A549 (cell line): ENCODE measurements at regions not wholly inside any gene's neighbourhood (a gene's known extent, or its start where the extent isn't known, plus 50 kb on each side); places are given as distances from the start of the nearest gene placed in this dataset.

Source experiments
- ATAC-seq, 2 experiments: fragments of 200-7000 bp in 1 of 2; fragments of >200 bp in 1 of 2; cut with Nextera tagmentation in 1 of 2; cut with Tn5 transposase in 1 of 2; 3 replicates each; pipeline versions ENCODE4 v1.8.0 to v1.9.1; 2018 to 2020; ENCODE audit warnings: mild to moderate bottlenecking in 1 of 2, moderate library complexity in 1 of 2
- CTCF ChIA-PET: fragments of 300-600 bp; sonication (Branson Sonifier 250); formaldehyde crosslinking; extraction: SDS; loops from one replicate; lab custom pipeline; 2021; ENCODE audit warnings: antibody characterized with exemption, inconsistent platforms; lab: Yijun Ruan, JAX
- POLR2A ChIA-PET: fragments of 350-600 bp; formaldehyde crosslinking; extraction: SDS; loops from one replicate; lab custom pipeline; 2021; ENCODE audit warnings: antibody characterized with exemption, inconsistent platforms; lab: Yijun Ruan, JAX
- DNase-seq, 2 experiments: peaks; one replicate each; pipeline versions ENCODE4 v3.0.0 to v3.0.0-alpha.2; 2011 to 2016; ENCODE audit warnings: low read depth in 1 of 2, low spot score in 1 of 2
- FAIRE-seq: peaks from 2 replicates; lab custom pipeline; 2011; peaks lifted over from hg19 to GRCh38; lab: Jason Lieb, UNC
- H3K27ac ChIP-seq, 2 experiments: fragments of >200 bp; sonication (Bioruptor Twin); formaldehyde crosslinking; 3 replicates each; pipeline ENCODE4 v1.5.1; 2016 to 2017
- H3K4me1 ChIP-seq: fragments of >200 bp; sonication (Bioruptor Twin); formaldehyde crosslinking; 3 replicates; pipeline ENCODE4 v1.6.1; 2016
- H3K4me2 ChIP-seq: fragments of >200 bp; sonication (Bioruptor Twin); formaldehyde crosslinking; 3 replicates; pipeline ENCODE4 v1.6.1; 2016
- H3K4me3 ChIP-seq: fragments of >200 bp; sonication (Bioruptor Twin); formaldehyde crosslinking; 3 replicates; pipeline ENCODE4 v1.5.1; 2016
- H3K9me3 ChIP-seq: fragments of >200 bp; sonication (Bioruptor Twin); formaldehyde crosslinking; 3 replicates; pipeline ENCODE4 v1.6.1; 2016
- CBX2 ChIP-seq: fragments of 200-600 bp; sonication (generic); IDR thresholded peaks from 2 replicates; pipeline ENCODE4 v1.6.1; 2016; ENCODE audit warnings: low read depth, mild to moderate bottlenecking, borderline replicate concordance
- CBX8 ChIP-seq: fragments of 200-600 bp; sonication (generic); IDR thresholded peaks from 2 replicates; pipeline ENCODE4 v1.6.1; 2016
- EHMT2 ChIP-seq: fragments of 200-600 bp; sonication (generic); IDR thresholded peaks from 2 replicates; pipeline ENCODE4 v1.6.1; 2016; ENCODE audit warnings: antibody characterized with exemption, low read depth, mild to moderate bottlenecking, moderate library complexity
- EP300 ChIP-seq, 2 experiments: fragments of >200 bp; sonication (Bioruptor Twin); formaldehyde crosslinking; IDR thresholded peaks; 2 replicates in 1 of 2; 3 replicates in 1 of 2; pipeline ENCODE4 v1.6.1; 2016 to 2017
- ESRRA ChIP-seq: fragments of 150-350 bp; IDR thresholded peaks from 2 replicates; pipeline ENCODE4 v1.6.1; 2014; ENCODE audit warnings: mild to moderate bottlenecking, low read length, borderline replicate concordance
- FOSB ChIP-seq: fragments of 250-450 bp; sonication (Bioruptor Pico); IDR thresholded peaks from 2 replicates; pipeline ENCODE4 v1.5.0; 2020; ENCODE audit warnings: mild to moderate bottlenecking, moderate library complexity
- FOXS1 ChIP-seq: fragments of 250-450 bp; sonication (Bioruptor Pico); IDR thresholded peaks from 2 replicates; pipeline ENCODE4 v1.5.0; 2020; ENCODE audit warnings: mild to moderate bottlenecking, moderate library complexity
- HDAC2 ChIP-seq: fragments of 200-600 bp; sonication (generic); IDR thresholded peaks from 2 replicates; pipeline ENCODE4 v1.6.1; 2016
- HOXA7 ChIP-seq: fragments of 250-450 bp; sonication (Bioruptor Pico); IDR thresholded peaks from 2 replicates; pipeline ENCODE4 v1.5.0; 2020; ENCODE audit warnings: mild to moderate bottlenecking, moderate library complexity
- HOXB13 ChIP-seq: fragments of 250-450 bp; sonication (Bioruptor Pico); IDR thresholded peaks from 2 replicates; pipeline ENCODE4 v1.5.0; 2020; ENCODE audit warnings: low read depth, mild to moderate bottlenecking, moderate library complexity
- JUN ChIP-seq, 2 experiments: fragments of >200 bp; sonication (Bioruptor Twin); formaldehyde crosslinking; IDR thresholded peaks; 2 replicates in 1 of 2; 3 replicates in 1 of 2; pipeline ENCODE4 v1.6.1; 2016 to 2017
- JUNB ChIP-seq: fragments of >200 bp; sonication (Bioruptor Twin); formaldehyde crosslinking; IDR thresholded peaks from 2 replicates; pipeline ENCODE4 v1.6.1; 2016
- KDM5A ChIP-seq: fragments of 200-600 bp; sonication (generic); IDR thresholded peaks from 2 replicates; pipeline ENCODE4 v1.6.1; 2016; ENCODE audit warnings: antibody characterized with exemption, mild to moderate bottlenecking
- NFE2L2 ChIP-seq: fragments of 150-350 bp; conservative IDR thresholded peaks from 2 replicates; pipeline ENCODE4 v1.6.1; 2014; ENCODE audit warnings: low read length
- POLR2A ChIP-seq: IDR thresholded peaks from 2 replicates; pipeline ENCODE4 v1.6.1; 2012; ENCODE audit warnings: mild to moderate bottlenecking, low read length
- RCOR1 ChIP-seq: fragments of 150-350 bp; IDR thresholded peaks from 2 replicates; pipeline ENCODE4 v1.6.1; 2014; ENCODE audit warnings: antibody characterized with exemption, low read length, low read depth
- RFX5 ChIP-seq: fragments of 450-650 bp; IDR thresholded peaks from 2 replicates; pipeline ENCODE4 v1.7.1; 2014; ENCODE audit warnings: antibody characterized with exemption, mild to moderate bottlenecking, moderate library complexity
- TP53 ChIP-seq: fragments of 250-450 bp; sonication (Bioruptor Pico); IDR thresholded peaks from 2 replicates; pipeline ENCODE4 v1.5.0; 2021; ENCODE audit warnings: mild to moderate bottlenecking, moderate library complexity
- ZFP36 ChIP-seq: fragments of 450-650 bp; IDR thresholded peaks from 2 replicates; pipeline ENCODE4 v1.6.1; 2014; ENCODE audit warnings: borderline replicate concordance; ENCODE audit not compliant: partially characterized antibody
- ZNF302 ChIP-seq: fragments of 250-450 bp; sonication (Bioruptor Pico); IDR thresholded peaks from 2 replicates; pipeline ENCODE4 v1.9.0; 2021; ENCODE audit warnings: inconsistent platforms, mild to moderate bottlenecking, moderate library complexity
- WGBS: methylation state at CpG from one replicate; pipeline ENCODE4 v1.1.6; 2017; ENCODE audit errors: missing lambda C conversion rate; 5-methylcytosine and 5-hydroxymethylcytosine counted together
- TF ChIP-seq, protein P1 (sequence below): fragments of 250-450 bp; sonication (Bioruptor Pico); IDR thresholded peaks from 2 replicates; pipeline ENCODE4 v1.5.0; 2020; ENCODE audit warnings: low read depth, mild to moderate bottlenecking, moderate library complexity
- TF ChIP-seq, protein P2 (sequence below): IDR thresholded peaks from 2 replicates; pipeline ENCODE4 v1.6.1; 2012; ENCODE audit warnings: low read depth, borderline replicate concordance
- TF ChIP-seq, protein P3 (sequence below): fragments of 450-650 bp; IDR thresholded peaks from 2 replicates; pipeline ENCODE4 v1.6.1; 2014; ENCODE audit warnings: antibody characterized with exemption
- TF ChIP-seq, protein P4 (sequence below): fragments of 250-450 bp; sonication (Bioruptor Pico); IDR thresholded peaks from 2 replicates; pipeline ENCODE4 v1.5.0; 2021; ENCODE audit warnings: mild to moderate bottlenecking, moderate library complexity, borderline replicate concordance
- TF ChIP-seq, protein P5 (sequence below): fragments of 150-350 bp; IDR thresholded peaks from 2 replicates; pipeline ENCODE4 v1.6.1; 2014; ENCODE audit warnings: low read depth, mild to moderate bottlenecking, low read length

DNA sequence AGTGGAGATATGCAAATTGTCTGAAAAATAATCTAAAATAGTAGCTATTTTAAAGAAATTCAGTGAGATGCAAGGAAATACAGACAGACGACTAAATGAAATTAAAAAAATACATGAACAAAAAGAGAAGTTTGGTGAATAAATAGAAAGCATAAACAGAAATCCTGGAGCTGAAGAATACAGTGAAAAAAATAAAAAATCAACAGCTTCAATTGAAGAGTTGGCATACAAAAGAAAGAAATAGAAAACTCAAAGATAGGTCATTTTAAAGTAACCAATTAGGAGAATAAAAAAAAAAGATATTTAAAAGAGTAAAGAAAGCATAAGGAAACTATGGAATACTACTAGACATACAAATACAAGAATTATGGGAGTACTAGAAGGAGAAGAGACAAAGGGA, 2191.5 kb upstream of the PCDH20 start:
- no peak overlapping the region for H3K4me3 ChIP-seq
- 26% methylated on average over 1 of the region's 1 CpG for WGBS
- POLR2A ChIA-PET = no interaction called here
- CTCF ChIA-PET = interaction anchor here (0.8 kb wide), 1 partner anchor 8 kb away, joined by 3 read pairs; no protein-coding TSS in a partner anchor
- H3K4me1 ChIP-seq = no peaks in the 10 kb centered on the region
- no peak for DNase-seq
- no peak overlapping the region for H3K4me2 ChIP-seq
- no peak for ATAC-seq
- TF ChIP-seq, protein P1, sequence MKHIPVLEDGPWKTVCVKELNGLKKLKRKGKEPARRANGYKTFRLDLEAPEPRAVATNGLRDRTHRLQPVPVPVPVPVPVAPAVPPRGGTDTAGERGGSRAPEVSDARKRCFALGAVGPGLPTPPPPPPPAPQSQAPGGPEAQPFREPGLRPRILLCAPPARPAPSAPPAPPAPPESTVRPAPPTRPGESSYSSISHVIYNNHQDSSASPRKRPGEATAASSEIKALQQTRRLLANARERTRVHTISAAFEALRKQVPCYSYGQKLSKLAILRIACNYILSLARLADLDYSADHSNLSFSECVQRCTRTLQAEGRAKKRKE (CRISPR knock-in tag) = no peak
- no peak for TF ChIP-seq JUNB
- TF ChIP-seq RFX5 = no peak
- no peak for TF ChIP-seq KDM5A
- TF ChIP-seq ZFP36 = no peak
- no peak overlapping the region for H3K27ac ChIP-seq
- no peak for FAIRE-seq
- H3K9me3 ChIP-seq = no peaks in the 10 kb centered on the region; the same call in 2 of the 3 replicates

DNA sequence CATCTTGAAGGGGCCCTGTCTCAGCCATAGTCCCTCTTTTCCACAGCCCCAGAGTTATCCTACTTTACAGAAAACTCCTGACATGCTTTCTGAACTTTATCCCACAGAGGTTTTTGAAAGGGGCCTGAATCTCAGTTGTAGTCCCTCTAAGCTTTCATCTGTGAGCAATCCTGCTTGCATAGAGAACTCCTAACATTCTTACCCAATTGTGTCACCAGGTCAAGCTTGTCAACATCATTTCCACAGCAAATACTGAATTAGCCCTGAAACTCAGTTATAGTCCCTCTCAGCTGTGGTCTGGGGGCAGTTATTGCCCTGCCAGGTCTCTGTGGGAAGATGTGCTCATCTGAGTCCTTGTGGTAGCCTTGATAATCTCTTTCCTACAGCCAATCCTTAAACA, 2190.3 kb upstream of the PCDH20 start:
- no peak for FAIRE-seq
- TF ChIP-seq ESRRA (no peak), EP300 (IDR thresholded peaks at IDR 0.05) (no peak), CBX8 (no peak)

DNA sequence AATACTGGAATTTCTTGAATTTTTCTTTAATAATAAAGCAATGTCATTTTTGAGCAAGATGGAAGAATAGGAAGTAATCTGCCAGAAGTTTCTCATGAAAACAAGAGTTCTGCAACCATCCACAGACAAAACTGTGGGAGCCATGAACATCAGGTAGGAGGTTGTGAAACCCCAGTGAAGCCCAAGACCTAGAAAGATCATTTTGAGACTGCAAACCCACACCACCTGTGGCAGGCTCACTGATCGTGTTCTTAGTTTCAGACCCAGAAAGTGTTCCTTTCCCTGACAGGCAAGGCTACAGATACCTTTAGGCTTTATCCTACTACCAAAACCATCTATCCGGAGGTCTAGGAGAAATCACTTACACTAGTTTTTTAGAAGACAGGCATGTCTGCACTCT, 2189.8 kb upstream of the PCDH20 start:
- DNase-seq = no peak
- Histone ChIP-seq H3K4me1 (no peaks in the 10 kb centered on the region), H3K9me3 (no peaks in the 10 kb centered on the region; the same call in 2 of the 3 replicates), H3K4me2 (no peak overlapping the region), H3K27ac (no peak overlapping the region), H3K4me3 (no peak overlapping the region)
- no peak for FAIRE-seq
- ATAC-seq = no peak
- 62% methylated on average over 2 of the region's 2 CpGs for WGBS
- TF ChIP-seq, protein P2, sequence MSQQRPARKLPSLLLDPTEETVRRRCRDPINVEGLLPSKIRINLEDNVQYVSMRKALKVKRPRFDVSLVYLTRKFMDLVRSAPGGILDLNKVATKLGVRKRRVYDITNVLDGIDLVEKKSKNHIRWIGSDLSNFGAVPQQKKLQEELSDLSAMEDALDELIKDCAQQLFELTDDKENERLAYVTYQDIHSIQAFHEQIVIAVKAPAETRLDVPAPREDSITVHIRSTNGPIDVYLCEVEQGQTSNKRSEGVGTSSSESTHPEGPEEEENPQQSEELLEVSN = no peak
- no peak for TF ChIP-seq RFX5
- no peak for TF ChIP-seq JUN (IDR thresholded peaks at IDR 0.05)
- TF ChIP-seq, protein P3, sequence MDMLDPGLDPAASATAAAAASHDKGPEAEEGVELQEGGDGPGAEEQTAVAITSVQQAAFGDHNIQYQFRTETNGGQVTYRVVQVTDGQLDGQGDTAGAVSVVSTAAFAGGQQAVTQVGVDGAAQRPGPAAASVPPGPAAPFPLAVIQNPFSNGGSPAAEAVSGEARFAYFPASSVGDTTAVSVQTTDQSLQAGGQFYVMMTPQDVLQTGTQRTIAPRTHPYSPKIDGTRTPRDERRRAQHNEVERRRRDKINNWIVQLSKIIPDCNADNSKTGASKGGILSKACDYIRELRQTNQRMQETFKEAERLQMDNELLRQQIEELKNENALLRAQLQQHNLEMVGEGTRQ = no peak
- no peak for TF ChIP-seq JUNB
- TF ChIP-seq HOXA7 (CRISPR knock-in tag) = no peak
- TF ChIP-seq FOSB = no peak
- no peak for TF ChIP-seq POLR2A
- ChIA-PET POLR2A (no interaction called here), CTCF (no interaction called here)

More for the DNA sequence above, 2190.3 kb upstream of the PCDH20 start:
- Histone ChIP-seq H3K4me3 (no peak overlapping the region), H3K4me2 (no peak overlapping the region), H3K27ac (no peak overlapping the region), H3K9me3 (no peaks in the 10 kb centered on the region; the same call in 2 of the 3 replicates), H3K4me1 (no peaks in the 10 kb centered on the region)
- ATAC-seq (no peak), DNase-seq (no peak)
- ChIA-PET CTCF (no interaction called here), POLR2A (no interaction called here)

DNA sequence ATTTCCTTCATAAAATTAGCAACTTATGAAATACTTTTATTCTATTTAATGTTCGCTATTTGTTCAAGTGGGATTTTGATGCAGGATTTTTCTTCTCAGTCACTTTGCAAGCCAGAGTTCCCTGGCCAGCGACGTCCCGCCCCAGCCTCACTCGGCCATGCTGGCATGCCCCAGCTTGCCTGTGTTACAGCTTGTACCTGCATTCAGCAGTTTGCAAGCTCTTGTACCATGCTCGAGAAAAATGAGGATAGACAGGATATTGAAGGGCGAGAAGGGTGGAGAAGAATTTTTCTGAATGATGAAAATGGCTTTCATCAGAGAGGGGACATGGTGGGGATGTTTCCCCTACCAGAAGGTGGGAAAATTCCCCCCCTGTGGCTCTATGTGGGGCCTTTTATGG, 2180.2 kb upstream of the PCDH20 start:
- Histone ChIP-seq H3K4me2 (no peak overlapping the region), H3K4me3 (no peak overlapping the region), H3K27ac (no peak overlapping the region), H3K4me1 (no peaks in the 10 kb centered on the region), H3K9me3 (no peaks in the 10 kb centered on the region)
- DNase-seq (no peak), ATAC-seq (no peak), FAIRE-seq (no peak)
- CTCF ChIA-PET = no interaction called here
- POLR2A ChIA-PET = no interaction called here
- WGBS = 67% methylated on average over 7 of the region's 7 CpGs
- TF ChIP-seq HOXB13 (CRISPR knock-in tag) (no peak), ZNF302 (CRISPR knock-in tag) (no peak), NFE2L2 (no peak), HDAC2 (no peak), EHMT2 (no peak), RCOR1 (no peak), CBX2 (no peak), JUNB (no peak), TP53 (no peak), FOXS1 (CRISPR knock-in tag) (no peak)
- TF ChIP-seq, protein P4, sequence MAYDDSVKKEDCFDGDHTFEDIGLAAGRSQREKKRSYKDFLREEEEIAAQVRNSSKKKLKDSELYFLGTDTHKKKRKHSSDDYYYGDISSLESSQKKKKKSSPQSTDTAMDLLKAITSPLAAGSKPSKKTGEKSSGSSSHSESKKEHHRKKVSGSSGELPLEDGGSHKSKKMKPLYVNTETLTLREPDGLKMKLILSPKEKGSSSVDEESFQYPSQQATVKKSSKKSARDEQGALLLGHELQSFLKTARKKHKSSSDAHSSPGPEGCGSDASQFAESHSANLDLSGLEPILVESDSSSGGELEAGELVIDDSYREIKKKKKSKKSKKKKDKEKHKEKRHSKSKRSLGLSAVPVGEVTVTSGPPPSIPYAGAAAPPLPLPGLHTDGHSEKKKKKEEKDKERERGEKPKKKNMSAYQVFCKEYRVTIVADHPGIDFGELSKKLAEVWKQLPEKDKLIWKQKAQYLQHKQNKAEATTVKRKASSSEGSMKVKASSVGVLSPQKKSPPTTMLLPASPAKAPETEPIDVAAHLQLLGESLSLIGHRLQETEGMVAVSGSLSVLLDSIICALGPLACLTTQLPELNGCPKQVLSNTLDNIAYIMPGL = no peak
- TF ChIP-seq, protein P2 = no peak
- TF ChIP-seq, protein P1 (CRISPR knock-in tag) = no peak
- TF ChIP-seq, protein P5, sequence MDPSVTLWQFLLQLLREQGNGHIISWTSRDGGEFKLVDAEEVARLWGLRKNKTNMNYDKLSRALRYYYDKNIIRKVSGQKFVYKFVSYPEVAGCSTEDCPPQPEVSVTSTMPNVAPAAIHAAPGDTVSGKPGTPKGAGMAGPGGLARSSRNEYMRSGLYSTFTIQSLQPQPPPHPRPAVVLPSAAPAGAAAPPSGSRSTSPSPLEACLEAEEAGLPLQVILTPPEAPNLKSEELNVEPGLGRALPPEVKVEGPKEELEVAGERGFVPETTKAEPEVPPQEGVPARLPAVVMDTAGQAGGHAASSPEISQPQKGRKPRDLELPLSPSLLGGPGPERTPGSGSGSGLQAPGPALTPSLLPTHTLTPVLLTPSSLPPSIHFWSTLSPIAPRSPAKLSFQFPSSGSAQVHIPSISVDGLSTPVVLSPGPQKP = no peak
